Skin epidermis (tissue), 12 donors: ENCODE measurements at regions not wholly inside any gene's neighbourhood (a gene's known extent, or its start where the extent isn't known, plus 50 kb on each side); places are given as distances from the start of the nearest gene placed in this dataset.

Experiments
- H3K27ac ChIP-seq, 21 experiments: fragments of 200-600 bp; sonication (generic) in 11 of 21; one replicate each; pipeline ENCODE4 v1.5.0; 2020; ENCODE audit warnings: mild to moderate bottlenecking in 3 of 21, inconsistent platforms in 2 of 21, moderate library complexity in 2 of 21
- H3K4me3 ChIP-seq, 7 experiments: fragments of 200-600 bp; sonication (generic) in 2 of 7; one replicate each; pipeline ENCODE4 v1.5.0; 2020; ENCODE audit warnings: inconsistent platforms in 2 of 7, mild to moderate bottlenecking in 2 of 7, moderate library complexity in 1 of 7

GRCh38 chr7:106196460-106197021, 84.4 kb upstream of the SYPL1 start:
- Histone ChIP-seq H3K4me3 (no peak overlapping the region), H3K27ac (no peak overlapping the region)

- Histone ChIP-seq H3K4me3 (no peak overlapping the region), H3K27ac (no peak overlapping the region)
Measured at GRCh38 chr7:106193661-106194060, 81.5 kb upstream of the SYPL1 start.

GRCh38 chr7:106190589-106191330, 78.6 kb upstream of the SYPL1 start:
- H3K27ac ChIP-seq, result no peak overlapping the region
- no peak overlapping the region for H3K4me3 ChIP-seq

- Histone ChIP-seq H3K4me3 (no peak overlapping the region), H3K27ac (no peak overlapping the region)
Measured at GRCh38 chr7:106187613-106188350, 75.7 kb upstream of the SYPL1 start.

DNA sequence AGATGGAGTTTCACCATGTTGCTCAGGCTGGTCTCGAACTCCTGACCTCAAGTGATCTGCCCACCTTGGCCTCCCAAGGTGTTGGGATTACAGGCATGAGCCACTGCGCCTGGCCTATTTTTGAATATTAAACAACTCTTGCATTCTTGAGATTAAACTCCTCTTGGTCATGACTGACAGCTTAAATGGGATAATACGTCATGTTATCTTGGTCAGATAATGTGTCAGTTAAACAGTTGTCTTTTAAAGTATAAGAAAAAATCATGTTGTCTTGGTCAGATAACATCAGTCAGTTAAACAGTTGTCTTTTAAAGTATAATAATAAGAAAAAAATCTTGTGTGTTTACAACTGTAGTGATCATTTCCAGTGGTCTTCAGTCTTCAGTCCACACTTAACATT, 73.6 kb upstream of the SYPL1 start:
- H3K27ac ChIP-seq, result no peak overlapping the region
- H3K4me3 ChIP-seq, result no peak overlapping the region

GRCh38 chr7:106183952-106184351, 71.8 kb upstream of the SYPL1 start:
- H3K27ac ChIP-seq, result no peak overlapping the region
- no peak overlapping the region for H3K4me3 ChIP-seq

DNA sequence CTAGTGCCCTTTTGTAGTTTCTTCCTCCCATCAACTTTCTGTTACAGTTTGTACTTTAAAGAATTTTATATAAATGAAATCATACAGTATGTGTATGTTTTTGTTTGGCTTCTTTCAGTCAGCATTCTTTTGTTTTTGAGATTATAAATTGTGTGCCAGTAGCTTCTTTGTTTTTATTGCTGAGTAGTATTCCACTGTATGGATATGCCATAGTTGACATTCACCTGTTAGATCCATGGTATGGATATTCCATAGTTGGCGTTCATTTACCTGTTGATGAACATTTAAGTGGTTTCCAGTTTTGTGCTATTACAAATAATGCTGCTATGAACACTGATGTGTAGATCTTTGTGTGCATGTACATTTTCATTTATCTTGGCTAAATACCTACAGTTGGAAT, 70.8 kb upstream of the SYPL1 start:
- Histone ChIP-seq H3K27ac (no peak overlapping the region), H3K4me3 (no peak overlapping the region)

- no peak overlapping the region for H3K27ac ChIP-seq
Measured at GRCh38 chr7:106181658-106182265, 69.7 kb upstream of the SYPL1 start.

DNA sequence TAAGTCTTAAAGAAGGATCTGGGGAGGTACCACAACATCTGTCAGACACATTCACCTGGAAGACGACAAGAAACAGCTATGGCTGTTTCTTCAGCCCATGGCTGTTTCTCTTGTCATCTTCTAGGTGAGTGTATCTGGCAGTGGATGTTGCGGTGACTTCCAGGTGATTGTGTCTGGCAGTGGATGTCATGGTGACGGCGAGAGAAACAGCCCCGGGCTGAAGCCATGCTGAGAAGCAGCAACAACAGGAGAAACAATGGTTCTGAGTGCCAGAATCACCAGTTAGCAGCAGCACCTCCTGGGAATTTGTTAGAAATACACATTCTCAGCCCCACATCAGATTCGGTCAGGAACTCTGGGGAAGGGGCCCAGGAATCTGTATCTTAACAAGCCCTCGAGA, 68.6 kb upstream of the SYPL1 start:
- H3K4me3 ChIP-seq, result no peak overlapping the region
- H3K27ac ChIP-seq, result no peak overlapping the region

More at GRCh38 chr7:106181658-106182265, 69.7 kb upstream of the SYPL1 start:
- no peak overlapping the region for H3K4me3 ChIP-seq

- no peak overlapping the region for H3K27ac ChIP-seq
- no peak overlapping the region for H3K4me3 ChIP-seq
Measured at GRCh38 chr7:106179256-106179655, 67.1 kb upstream of the SYPL1 start.

DNA sequence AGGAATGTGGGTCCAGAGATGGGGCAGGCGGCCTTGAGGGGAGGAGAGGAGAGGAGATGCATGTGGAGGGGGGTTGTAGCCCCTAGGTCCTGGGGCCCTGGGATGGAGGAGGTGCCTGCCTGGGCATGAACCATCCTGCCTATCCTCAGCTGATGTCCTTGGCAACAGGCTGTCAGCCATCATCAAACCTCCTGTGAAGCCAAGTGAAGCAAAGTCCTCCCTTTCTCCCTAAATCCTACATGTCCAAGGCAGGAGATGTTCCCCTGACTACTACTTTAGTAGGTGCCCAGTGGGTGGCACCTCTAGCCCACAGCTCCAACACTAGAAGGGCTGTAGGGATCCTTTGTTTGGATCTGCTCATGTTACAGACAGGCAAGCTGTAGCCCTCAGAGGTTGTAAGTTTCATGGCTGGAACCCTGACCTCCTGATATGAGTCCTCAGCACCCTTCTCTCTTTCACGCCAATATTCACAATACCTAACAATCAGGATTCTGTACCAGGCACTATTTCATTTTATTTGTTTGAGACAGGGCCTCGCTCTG, 66.6 kb upstream of the SYPL1 start:
- H3K27ac ChIP-seq, result peak overlapping the region in 2 of 21 experiments; percentile 13 to 48
- H3K4me3 ChIP-seq, result no peak overlapping the region

DNA sequence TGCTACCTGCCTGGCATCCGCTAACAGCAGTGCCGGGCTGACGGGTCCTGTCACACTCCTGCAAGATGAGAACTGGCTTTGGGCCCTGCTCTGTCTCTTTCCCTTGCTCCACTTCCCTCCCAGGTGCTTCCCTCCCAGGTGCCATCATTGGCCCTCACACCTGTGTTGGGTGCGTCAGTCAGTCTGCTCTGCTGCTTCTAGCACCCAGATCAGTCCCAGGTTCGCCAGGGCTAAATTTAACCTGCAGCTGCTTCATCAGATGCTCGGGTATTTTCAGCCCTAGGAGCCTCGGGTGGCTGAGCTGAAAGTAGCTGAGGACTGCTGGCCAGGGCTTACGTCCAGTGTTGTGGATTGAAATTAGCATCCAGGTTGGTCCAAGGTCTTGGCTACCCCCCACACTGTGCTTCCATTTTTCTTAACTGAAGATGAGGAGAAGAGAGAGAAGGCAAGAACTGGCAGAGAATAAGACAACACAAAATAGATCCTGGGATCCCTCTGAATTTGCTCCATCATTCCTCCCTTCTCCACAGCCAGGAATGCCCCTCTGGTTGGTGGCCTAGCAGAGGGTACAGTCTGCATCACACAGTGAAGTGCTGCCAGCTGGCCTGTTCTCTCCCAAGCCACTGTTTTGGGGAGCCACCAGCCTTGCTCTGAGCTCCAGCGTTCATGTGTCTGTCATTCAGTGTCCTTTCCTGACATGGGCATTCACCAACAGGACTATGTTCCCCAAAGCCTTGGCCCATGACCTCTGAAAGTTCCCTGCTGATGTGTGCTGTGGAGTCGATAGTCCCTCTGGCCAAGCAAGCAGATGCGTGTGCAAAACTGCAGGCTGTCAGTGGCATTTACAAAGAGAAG, 65.9 kb upstream of the SYPL1 start:
- Histone ChIP-seq H3K27ac (peak overlapping the region in 3 of 21 experiments; percentile 28 to 48 (median 32)), H3K4me3 (no peak overlapping the region)

DNA sequence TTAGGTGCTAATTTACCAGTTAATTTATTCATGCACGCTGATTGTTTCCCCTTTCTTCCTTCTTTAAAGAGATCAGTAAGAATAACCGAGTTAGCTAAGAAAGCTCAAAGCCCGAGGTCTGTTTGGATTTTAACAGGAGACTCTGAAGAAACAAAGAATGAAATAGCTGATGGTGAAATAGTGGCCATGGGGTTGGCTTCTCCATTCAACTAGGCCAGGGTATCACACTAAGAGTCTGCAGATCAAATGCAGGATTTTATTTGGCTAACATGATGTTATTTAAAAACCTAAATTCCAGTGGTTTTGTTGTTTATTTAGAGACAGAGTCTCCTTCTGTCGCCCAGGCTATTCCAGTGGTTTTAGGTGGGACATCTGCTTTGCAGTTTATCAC, 65.2 kb upstream of the SYPL1 start:
- no peak overlapping the region for H3K4me3 ChIP-seq
- H3K27ac ChIP-seq, result peak overlapping the region in 3 of 21 experiments; percentile 32 to 48 (median 39)

GRCh38 chr7:106176414-106177299, 64.5 kb upstream of the SYPL1 start:
- no peak overlapping the region for H3K4me3 ChIP-seq
- peak overlapping the region in 4 of 21 experiments; percentile 11 to 48 (median 36) for H3K27ac ChIP-seq

- Histone ChIP-seq H3K27ac (no peak overlapping the region), H3K4me3 (no peak overlapping the region)
Measured at GRCh38 chr7:106175507-106175906, 63.4 kb upstream of the SYPL1 start.

GRCh38 chr7:106170651-106171050, 58.5 kb upstream of the SYPL1 start:
- Histone ChIP-seq H3K27ac (no peak overlapping the region), H3K4me3 (no peak overlapping the region)

- no peak overlapping the region for H3K27ac ChIP-seq
- no peak overlapping the region for H3K4me3 ChIP-seq
Measured at GRCh38 chr7:106169821-106170610, 57.9 kb upstream of the SYPL1 start.
